Endothelial cell of umbilical vein (primary cell): ENCODE measurements at regions not wholly inside any gene's neighbourhood (a gene's known extent, or its start where the extent isn't known, plus 50 kb on each side); places are given as distances from the start of the nearest gene placed in this dataset.

Experiments used
- BruUV-seq: library from RNA; stranded (reverse); fragments of 400-500 nt; replicated peaks from 2 replicates; lab custom pipeline; 2021; lab: Mats Ljungman, UMichigan
- CTCF ChIA-PET: fragments of 300-600, 350-600 bp; sonication (Branson Sonifier 250); formaldehyde crosslinking; loops from one replicate; lab custom pipeline; 2021; ENCODE audit warnings: antibody characterized with exemption, inconsistent platforms; lab: Charles Lee
- POLR2A ChIA-PET: fragments of 300-600, 350-600 bp; sonication (Branson Sonifier 250); formaldehyde crosslinking; loops from one replicate; lab custom pipeline; 2021; ENCODE audit warnings: antibody characterized with exemption, inconsistent platforms; lab: Charles Lee
- DNase-seq: peaks from one replicate; pipeline ENCODE4 v3.0.0-alpha.2; 2011; ENCODE audit warnings: low read depth, low spot score
- FAIRE-seq: peaks from 2 replicates; lab custom pipeline; 2011; peaks lifted over from hg19 to GRCh38; lab: Jason Lieb, UNC
- H2AFZ ChIP-seq: 2 replicates; pipeline ENCODE4 v1.6.0; 2012; ENCODE audit warnings: low read depth, low read length, control low read depth, inconsistent platforms
- H3K27ac ChIP-seq: 2 replicates; pipeline ENCODE4 v1.5.1; 2011; ENCODE audit warnings: low read depth, mild to moderate bottlenecking, control low read depth, low read length, moderate library complexity; ENCODE audit not compliant: insufficient read depth
- H3K27me3 ChIP-seq, 2 experiments: 2 replicates each; pipeline versions ENCODE4 v1.6.0 to v1.6.1; 2011; ENCODE audit warnings: low read length in 2 of 2, mixed read lengths in 1 of 2; ENCODE audit not compliant: control insufficient read depth in 2 of 2, insufficient read depth in 2 of 2
- H3K36me3 ChIP-seq, 2 experiments: 2 replicates in 1 of 2; 3 replicates in 1 of 2; pipeline ENCODE4 v1.5.1; 2011; ENCODE audit warnings: low read length in 2 of 2, mild to moderate bottlenecking in 1 of 2, moderate library complexity in 1 of 2; ENCODE audit not compliant: control insufficient read depth in 2 of 2, insufficient read depth in 2 of 2; ENCODE audit errors: extremely low read depth in 1 of 2
- H3K4me1 ChIP-seq: 3 replicates; pipeline ENCODE4 v1.5.1; 2011; ENCODE audit warnings: mild to moderate bottlenecking, low read length; ENCODE audit not compliant: control insufficient read depth, insufficient read depth; ENCODE audit errors: extremely low read depth
- H3K4me2 ChIP-seq: 2 replicates; pipeline ENCODE4 v1.6.1; 2011; ENCODE audit warnings: low read length, control low read depth, mixed read lengths; ENCODE audit not compliant: insufficient read depth
- H3K4me3 ChIP-seq, 3 experiments: fragments of 200-600 bp in 1 of 3; sonication (generic), shearing (Covaris generic) in 1 of 3; replicated peaks in 1 of 3; 2 replicates each; pipeline ENCODE4 v1.5.1; 2011 to 2016; ENCODE audit warnings: control low read depth in 3 of 3, low read length in 3 of 3, mild to moderate bottlenecking in 2 of 3, inconsistent platforms in 1 of 3, low read depth in 1 of 3, moderate library complexity in 1 of 3; ENCODE audit not compliant: insufficient read depth in 1 of 3
- H3K79me2 ChIP-seq: 2 replicates; pipeline ENCODE4 v1.6.0; 2012; ENCODE audit warnings: low read length, inconsistent platforms; ENCODE audit not compliant: control insufficient read depth, insufficient read depth
- H3K9ac ChIP-seq: replicated peaks from 2 replicates; pipeline ENCODE3; 2011; ENCODE audit warnings: low read length, control low read depth; ENCODE audit not compliant: insufficient read depth; ENCODE audit errors: extremely low read depth
- H3K9me1 ChIP-seq: replicated peaks from 3 replicates; pipeline ENCODE4 v1.6.0; 2011; ENCODE audit warnings: mild to moderate bottlenecking, low read length; ENCODE audit not compliant: control insufficient read depth, insufficient read depth; ENCODE audit errors: extremely low read depth
- H3K9me3 ChIP-seq: replicated peaks from 2 replicates; pipeline ENCODE4 v1.5.1; 2012; ENCODE audit warnings: low read length, inconsistent platforms; ENCODE audit not compliant: control insufficient read depth, insufficient read depth
- H4K20me1 ChIP-seq: replicated peaks from 2 replicates; pipeline ENCODE3; 2011; ENCODE audit warnings: mild to moderate bottlenecking, low read length; ENCODE audit not compliant: control insufficient read depth, insufficient read depth; ENCODE audit errors: extremely low read depth
- EZH2 ChIP-seq: IDR thresholded peaks from 2 replicates; pipeline ENCODE4 v1.6.1; 2012; ENCODE audit warnings: borderline replicate concordance, low read depth, mild to moderate bottlenecking, moderate library complexity, low read length, inconsistent platforms; ENCODE audit not compliant: severe bottlenecking
- FOS ChIP-seq: IDR thresholded peaks from 2 replicates; pipeline ENCODE4 v1.6.1; 2011; ENCODE audit warnings: mild to moderate bottlenecking, low read length, moderate library complexity, borderline replicate concordance; ENCODE audit not compliant: insufficient read depth
- GATA2 ChIP-seq: IDR thresholded peaks from 2 replicates; pipeline ENCODE4 v1.7.0; 2011; ENCODE audit warnings: low read depth, mild to moderate bottlenecking, moderate library complexity, mixed read lengths, low read length; ENCODE audit not compliant: insufficient read length, insufficient read depth
- JUN ChIP-seq: IDR thresholded peaks from 2 replicates; pipeline ENCODE4 v1.6.1; 2011; ENCODE audit warnings: borderline replicate concordance, low read depth; ENCODE audit not compliant: insufficient read length, insufficient read depth
- MYC ChIP-seq: IDR thresholded peaks from one replicate; pipeline ENCODE4 v1.6.1; 2011; ENCODE audit warnings: mild to moderate bottlenecking, low read depth, low read length
- POLR2A ChIP-seq: IDR thresholded peaks from 2 replicates; pipeline ENCODE4 v1.6.1; 2012; ENCODE audit warnings: low read depth, mild to moderate bottlenecking, control low read depth, low read length
- POLR2AphosphoS5 ChIP-seq: IDR thresholded peaks from 2 replicates; pipeline ENCODE4 v1.6.1; 2012; ENCODE audit warnings: low read depth, mild to moderate bottlenecking, control low read depth, low read length, moderate library complexity; ENCODE audit not compliant: insufficient read depth
- dilution Hi-C: fragments of 300-500 bp; cut with MboI; formaldehyde crosslinking; loops from one replicate; pipeline ENCODE4 v1.15.0; 2019; ENCODE audit warnings: low sequenced_read_pairs; ENCODE audit not compliant: extremely low pct_ligation_motif_present
- intact Hi-C: fragments of 100-400 bp; cut with micrococcal nuclease; formaldehyde crosslinking; loops from one replicate; pipeline ENCODE4 v1.10.0; 2022
- TF ChIP-seq, protein P1 (sequence below): IDR thresholded peaks from 2 replicates; pipeline ENCODE4 v1.6.1; 2011; ENCODE audit not compliant: insufficient read depth, insufficient read length
- TF ChIP-seq, protein P2 (sequence below), 2 donors: IDR thresholded peaks; 1 replicate in 1 of 2; 2 replicates in 1 of 2; pipeline ENCODE4 v1.5.1; 2011; ENCODE audit warnings: low read length in 2 of 2, mild to moderate bottlenecking in 2 of 2, moderate library complexity in 2 of 2, control low read depth in 1 of 2, inconsistent platforms in 1 of 2, low read depth in 1 of 2; ENCODE audit not compliant: insufficient read depth in 1 of 2; ENCODE audit errors: extremely low read depth in 1 of 2

DNA sequence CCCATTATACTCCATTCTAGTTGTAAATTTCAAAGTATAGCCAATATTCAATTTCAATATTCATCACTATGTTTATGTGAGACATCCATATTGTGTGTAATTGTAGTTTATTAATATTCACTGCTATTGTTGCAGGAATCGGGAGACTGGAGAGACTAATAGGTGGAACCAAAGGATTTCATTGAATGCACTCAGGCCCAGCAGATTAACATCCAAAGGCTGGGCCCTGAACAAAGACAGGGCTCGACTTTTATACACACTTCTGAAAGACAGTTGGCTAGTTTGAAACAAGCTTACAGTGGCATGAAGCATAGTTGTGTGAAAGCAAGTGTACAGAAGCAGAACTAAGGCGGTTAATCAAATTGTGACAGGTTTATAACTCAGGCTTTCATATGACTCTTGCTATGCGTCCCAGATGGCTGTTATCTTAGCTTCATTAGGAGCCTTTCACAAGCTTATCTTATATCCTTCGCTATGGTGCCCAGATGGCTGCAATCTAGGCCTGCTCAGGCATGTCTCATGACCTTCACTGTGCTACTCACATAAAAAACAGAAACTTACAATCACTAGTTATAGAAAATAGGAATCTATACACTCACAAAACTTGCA is 1038.8 kb upstream of the EPHA6 start:
- intact Hi-C loops (no loop called here), dilution Hi-C loops (no loop called here)
- BruUV-seq, result no TSS peak
- ChIA-PET CTCF (no interaction called here), POLR2A (no interaction called here)
- Histone ChIP-seq H3K27ac (no peak overlapping the region), H3K27me3 (no peaks in the 10 kb centered on the region), H4K20me1 (no peaks in the 10 kb centered on the region), H2AFZ (no peak overlapping the region), H3K79me2 (no peaks in the 10 kb centered on the region), H3K4me2 (no peak overlapping the region), H3K9ac (no peak overlapping the region), H3K4me1 (no peaks in the 10 kb centered on the region), H3K4me3 (no peak overlapping the region), H3K9me3 (no peaks in the 10 kb centered on the region), H3K9me1 (no peaks in the 10 kb centered on the region), H3K36me3 (no peaks in the 10 kb centered on the region)
- DNase-seq (no peak), FAIRE-seq (no peak)
- TF ChIP-seq MYC, result no peak
- TF ChIP-seq, protein P1, sequence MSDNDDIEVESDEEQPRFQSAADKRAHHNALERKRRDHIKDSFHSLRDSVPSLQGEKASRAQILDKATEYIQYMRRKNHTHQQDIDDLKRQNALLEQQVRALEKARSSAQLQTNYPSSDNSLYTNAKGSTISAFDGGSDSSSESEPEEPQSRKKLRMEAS, result no peak
- TF ChIP-seq POLR2AphosphoS5, result no peak
- no peak for TF ChIP-seq POLR2A
- no peak for TF ChIP-seq JUN
- no peak for TF ChIP-seq GATA2
- no peak for TF ChIP-seq FOS
- TF ChIP-seq, protein P2, sequence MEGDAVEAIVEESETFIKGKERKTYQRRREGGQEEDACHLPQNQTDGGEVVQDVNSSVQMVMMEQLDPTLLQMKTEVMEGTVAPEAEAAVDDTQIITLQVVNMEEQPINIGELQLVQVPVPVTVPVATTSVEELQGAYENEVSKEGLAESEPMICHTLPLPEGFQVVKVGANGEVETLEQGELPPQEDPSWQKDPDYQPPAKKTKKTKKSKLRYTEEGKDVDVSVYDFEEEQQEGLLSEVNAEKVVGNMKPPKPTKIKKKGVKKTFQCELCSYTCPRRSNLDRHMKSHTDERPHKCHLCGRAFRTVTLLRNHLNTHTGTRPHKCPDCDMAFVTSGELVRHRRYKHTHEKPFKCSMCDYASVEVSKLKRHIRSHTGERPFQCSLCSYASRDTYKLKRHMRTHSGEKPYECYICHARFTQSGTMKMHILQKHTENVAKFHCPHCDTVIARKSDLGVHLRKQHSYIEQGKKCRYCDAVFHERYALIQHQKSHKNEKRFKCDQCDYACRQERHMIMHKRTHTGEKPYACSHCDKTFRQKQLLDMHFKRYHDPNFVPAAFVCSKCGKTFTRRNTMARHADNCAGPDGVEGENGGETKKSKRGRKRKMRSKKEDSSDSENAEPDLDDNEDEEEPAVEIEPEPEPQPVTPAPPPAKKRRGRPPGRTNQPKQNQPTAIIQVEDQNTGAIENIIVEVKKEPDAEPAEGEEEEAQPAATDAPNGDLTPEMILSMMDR (IDR thresholded peaks at IDR 0.05; ENCODE audit: extremely low read depth in 1 of 2, insufficient read depth in 1 of 2, low read depth in 1 of 2, low read length in 2 of 2), result no peak
- no peak for TF ChIP-seq EZH2
